HCT116 (cell line): ENCODE measurements at regions not wholly inside any gene's neighbourhood (a gene's known extent, or its start where the extent isn't known, plus 50 kb on each side); places are given as distances from the start of the nearest gene placed in this dataset.

Experiments
- ATF3 ChIP-seq: IDR thresholded peaks from 2 replicates; pipeline ENCODE4 v1.6.1; 2012
- CTCF ChIP-seq, 3 experiments: fragments of 200-600 bp in 1 of 3; sonication (generic) in 1 of 3; IDR thresholded peaks in 2 of 3; conservative IDR thresholded peaks in 1 of 3; 2 replicates each; pipeline ENCODE4 v1.5.1; 2012 to 2017; ENCODE audit warnings: low read depth in 2 of 3, low read length in 2 of 3, antibody characterized with exemption in 1 of 3, borderline replicate concordance in 1 of 3, control low read depth in 1 of 3, mild to moderate bottlenecking in 1 of 3, mixed read lengths in 1 of 3, mixed run types in 1 of 3, moderate library complexity in 1 of 3; ENCODE audit not compliant: insufficient read depth in 1 of 3
- EGR1 ChIP-seq: IDR thresholded peaks from 2 replicates; pipeline ENCODE4 v1.6.1; 2012; ENCODE audit warnings: low read depth
- ELF1 ChIP-seq: IDR thresholded peaks from 2 replicates; pipeline ENCODE4 v1.6.1; 2012; ENCODE audit warnings: low read depth, borderline replicate concordance
- EZH2 ChIP-seq: fragments of 200-600 bp; sonication (generic); IDR thresholded peaks from 2 replicates; pipeline ENCODE4 v1.6.1; 2017; ENCODE audit warnings: antibody characterized with exemption, mixed run types
- FOSL1 ChIP-seq: IDR thresholded peaks from 2 replicates; pipeline ENCODE4 v1.6.1; 2012; ENCODE audit warnings: low read depth
- MAX ChIP-seq: IDR thresholded peaks from 2 replicates; pipeline ENCODE4 v1.6.1; 2012
- POLR2A ChIP-seq: IDR thresholded peaks from 2 replicates; pipeline ENCODE4 v1.7.0; 2011; ENCODE audit warnings: borderline replicate concordance; ENCODE audit not compliant: insufficient read depth, insufficient read length; ENCODE audit errors: extremely low read depth
- POLR2AphosphoS5 ChIP-seq: IDR thresholded peaks from 2 replicates; pipeline ENCODE4 v1.6.1; 2011; ENCODE audit warnings: mild to moderate bottlenecking, low read depth, low read length, moderate library complexity
- RAD21 ChIP-seq: IDR thresholded peaks from 2 replicates; pipeline ENCODE4 v1.6.1; 2012; ENCODE audit warnings: low read depth, mild to moderate bottlenecking
- REST ChIP-seq: IDR thresholded peaks from 2 replicates; pipeline ENCODE4 v1.6.1; 2012; ENCODE audit warnings: low read depth
- SIN3A ChIP-seq: IDR thresholded peaks from 2 replicates; pipeline ENCODE4 v1.6.1; 2012; ENCODE audit warnings: low read depth
- SP1 ChIP-seq: IDR thresholded peaks from 2 replicates; pipeline ENCODE4 v1.6.1; 2012; ENCODE audit warnings: low read depth
- TCF7L2 ChIP-seq: IDR thresholded peaks from 2 replicates; pipeline ENCODE4 v1.7.0; 2011; ENCODE audit warnings: borderline replicate concordance, inconsistent platforms; ENCODE audit not compliant: insufficient read depth, insufficient read length; ENCODE audit errors: extremely low read depth

GRCh38 chr10:130931256-130931655, 380.3 kb downstream of the TCERG1L start:
- TF ChIP-seq POLR2AphosphoS5 (no peak), CTCF (IDR thresholded peaks at IDR 0.05 in 2 of 3, conservative IDR thresholded peaks at IDR 0.05 in 1 of 3; ENCODE audit: borderline replicate concordance in 1 of 3, insufficient read depth in 1 of 3, low read depth in 2 of 3, low read length in 2 of 3) (no peak), POLR2A (no peak), SIN3A (no peak), FOSL1 (no peak), EGR1 (no peak), SP1 (no peak), REST (no peak), ELF1 (no peak), TCF7L2 (no peak), ATF3 (no peak), EZH2 (no peak), RAD21 (no peak), MAX (no peak)
